DND-41 (cell line): ENCODE measurements at regions not wholly inside any gene's neighbourhood (a gene's known extent, or its start where the extent isn't known, plus 50 kb on each side); places are given as distances from the start of the nearest gene placed in this dataset.
A peak's percentile ranks its signal among the peaks of the same experiment; 100 is the strongest.

Source experiments
- ATAC-seq: fragments of 200-7000 bp; cut with Tn5 transposase; 3 replicates; pipeline ENCODE4 v1.9.1; 2021; ENCODE audit warnings: low read depth; ENCODE audit not compliant: insufficient read depth
- DNase-seq: peaks from one replicate; pipeline ENCODE4 v3.0.0-alpha.2; 2020
- H2AFZ ChIP-seq: 2 replicates; pipeline ENCODE4 v1.6.0; 2012; ENCODE audit warnings: low read depth, low read length
- H3K27ac ChIP-seq: 2 replicates; pipeline ENCODE4 v1.5.1; 2012; ENCODE audit warnings: low read length, inconsistent platforms
- H3K27me3 ChIP-seq: fragments of 200-600 bp; sonication (generic); 2 replicates; pipeline ENCODE4 v1.6.0; 2012; ENCODE audit warnings: low read length, mild to moderate bottlenecking, inconsistent platforms; ENCODE audit not compliant: insufficient read depth, poor library complexity
- H3K36me3 ChIP-seq: 2 replicates; pipeline ENCODE4 v1.5.1; 2012; ENCODE audit warnings: low read length, inconsistent platforms; ENCODE audit not compliant: insufficient read depth
- H3K4me1 ChIP-seq: 2 replicates; pipeline ENCODE4 v1.5.1; 2012; ENCODE audit warnings: mild to moderate bottlenecking, low read length; ENCODE audit not compliant: insufficient read depth
- H3K4me2 ChIP-seq: 2 replicates; pipeline ENCODE4 v1.6.0; 2012; ENCODE audit warnings: mild to moderate bottlenecking, moderate library complexity, low read length, inconsistent platforms; ENCODE audit not compliant: insufficient read depth
- H3K4me3 ChIP-seq, 2 experiments: fragments of 200-600 bp in 1 of 2; shearing (Covaris generic) in 1 of 2; 2 replicates each; pipeline ENCODE4 v1.5.1; 2012 to 2016; ENCODE audit warnings: inconsistent platforms in 2 of 2, low read length in 2 of 2, mild to moderate bottlenecking in 2 of 2, low read depth in 1 of 2, moderate library complexity in 1 of 2
- H3K79me2 ChIP-seq: 2 replicates; pipeline ENCODE4 v1.6.0; 2012; ENCODE audit warnings: low read length, inconsistent platforms; ENCODE audit not compliant: insufficient read depth
- H3K9ac ChIP-seq: 2 replicates; pipeline ENCODE4 v1.6.0; 2012; ENCODE audit warnings: low read depth, mild to moderate bottlenecking, inconsistent platforms, low read length, moderate library complexity
- H3K9me3 ChIP-seq: 2 replicates; pipeline ENCODE4 v1.5.1; 2012; ENCODE audit warnings: low read length, moderate library complexity, mild to moderate bottlenecking, inconsistent platforms; ENCODE audit not compliant: insufficient read depth, severe bottlenecking
- H4K20me1 ChIP-seq: 2 replicates; pipeline ENCODE4 v1.6.0; 2012; ENCODE audit warnings: low read length; ENCODE audit not compliant: insufficient read depth
- CTCF ChIP-seq: IDR thresholded peaks from 2 replicates; pipeline ENCODE4 v1.5.1; 2012; ENCODE audit warnings: borderline replicate concordance, low read length, moderate library complexity, mild to moderate bottlenecking; ENCODE audit not compliant: poor library complexity, severe bottlenecking; ENCODE audit errors: extremely low read depth
- EZH2 ChIP-seq: IDR thresholded peaks from 3 replicates; pipeline ENCODE4 v1.6.1; 2012; ENCODE audit warnings: borderline replicate concordance, low read depth, mild to moderate bottlenecking, moderate library complexity, low read length, inconsistent platforms; ENCODE audit not compliant: severe bottlenecking

- Histone ChIP-seq H3K9me3 (no peaks in the 10 kb centered on the region), H3K36me3 (no peaks in the 10 kb centered on the region), H4K20me1 (no peaks in the 10 kb centered on the region), H3K79me2 (no peaks in the 10 kb centered on the region), H3K4me2 (no peak overlapping the region), H2AFZ (no peak overlapping the region), H3K4me3 (no peak overlapping the region), H3K27ac (no peak overlapping the region), H3K4me1 (peaks cover 10% of the 10 kb centered on the region), H3K27me3 (no peaks in the 10 kb centered on the region), H3K9ac (no peak overlapping the region)
- DNase-seq (no peak), ATAC-seq (no peak)
- TF ChIP-seq EZH2 (no peak), CTCF (no peak)
Observed at GRCh38 chr2:128526455-128526976, 207.8 kb upstream of the HS6ST1 start.

GRCh38 chr2:128528133-128528532 is 209.5 kb upstream of the HS6ST1 start:
- Histone ChIP-seq H4K20me1 (no peaks in the 10 kb centered on the region), H3K4me2 (no peak overlapping the region), H3K4me1 (peaks cover 10% of the 10 kb centered on the region), H3K36me3 (no peaks in the 10 kb centered on the region), H3K9ac (no peak overlapping the region), H3K27ac (no peak overlapping the region), H3K27me3 (no peaks in the 10 kb centered on the region), H2AFZ (no peak overlapping the region; the same call in 1 of the 2 replicates), H3K4me3 (no peak overlapping the region), H3K79me2 (no peaks in the 10 kb centered on the region), H3K9me3 (no peaks in the 10 kb centered on the region)
- ATAC-seq (no peak), DNase-seq (no peak)
- TF ChIP-seq CTCF, result no peak
- TF ChIP-seq EZH2, result no peak

GRCh38 chr2:128530025-128530573 is 211.4 kb upstream of the HS6ST1 start:
- Histone ChIP-seq H3K36me3 (no peaks in the 10 kb centered on the region), H3K9me3 (no peaks in the 10 kb centered on the region), H2AFZ (no peak overlapping the region), H3K79me2 (no peaks in the 10 kb centered on the region), H3K4me3 (no peak overlapping the region), H3K27ac (no peak overlapping the region), H3K4me2 (no peak overlapping the region), H3K9ac (no peak overlapping the region), H4K20me1 (no peaks in the 10 kb centered on the region), H3K4me1 (peaks cover 10% of the 10 kb centered on the region), H3K27me3 (no peaks in the 10 kb centered on the region)
- TF ChIP-seq EZH2, result no peak
- TF ChIP-seq CTCF, result no peak
- DNase-seq, result no peak
- no peak for ATAC-seq

- no peaks in the 10 kb centered on the region for H3K9me3 ChIP-seq
- peaks cover 1% of the 10 kb centered on the region for H3K4me1 ChIP-seq
- no peak overlapping the region for H2AFZ ChIP-seq
- no peak overlapping the region for H3K9ac ChIP-seq
- TF ChIP-seq CTCF (peak; percentile 64), EZH2 (no peak)
- DNase-seq, result no peak
- ATAC-seq, result peak; percentile 54; the same call in 2 of the 3 replicates
- H3K79me2 ChIP-seq, result no peaks in the 10 kb centered on the region
- H3K36me3 ChIP-seq, result no peaks in the 10 kb centered on the region
- no peak overlapping the region for H3K4me2 ChIP-seq
- no peaks in the 10 kb centered on the region for H3K27me3 ChIP-seq
- H4K20me1 ChIP-seq, result no peaks in the 10 kb centered on the region
- no peak overlapping the region for H3K27ac ChIP-seq
- no peak overlapping the region for H3K4me3 ChIP-seq
Observed at GRCh38 chr2:128531856-128532255, 213.2 kb upstream of the HS6ST1 start.
